CD14-positive monocyte (primary cell): ENCODE measurements at regions not wholly inside any gene's neighbourhood (a gene's known extent, or its start where the extent isn't known, plus 50 kb on each side); places are given as distances from the start of the nearest gene placed in this dataset.

ENCODE experiments used
- DNase-seq, 3 donors: peaks; one replicate each; pipeline ENCODE4 v3.0.0-alpha.2; 2011 to 2022
- H2AFZ ChIP-seq: 2 replicates; pipeline ENCODE4 v1.6.0; 2012; ENCODE audit warnings: mild to moderate bottlenecking, low read depth, low read length, inconsistent platforms; ENCODE audit not compliant: insufficient read depth, poor library complexity, severe bottlenecking
- H3K27ac ChIP-seq, 2 donors: 1 replicate in 1 of 2; 2 replicates in 1 of 2; pipeline ENCODE4 v1.5.1; 2012 to 2013; ENCODE audit warnings: low read length in 2 of 2, control low read depth in 1 of 2, inconsistent platforms in 1 of 2, low read depth in 1 of 2, mild to moderate bottlenecking in 1 of 2
- H3K27me3 ChIP-seq, 2 donors: one replicate each; pipeline versions ENCODE4 v1.6.0 to v1.6.1; 2011 to 2013; ENCODE audit warnings: low read length in 2 of 2; ENCODE audit not compliant: control insufficient read depth in 2 of 2, insufficient read depth in 2 of 2
- H3K36me3 ChIP-seq, 2 donors: replicated peaks in 1 of 2; 1 replicate in 1 of 2; 2 replicates in 1 of 2; pipeline versions ENCODE4 v1.5.1 to v1.6.1; 2012 to 2013; ENCODE audit warnings: low read length in 2 of 2, control low read depth in 1 of 2, inconsistent platforms in 1 of 2, mild to moderate bottlenecking in 1 of 2; ENCODE audit not compliant: insufficient read depth in 2 of 2, control insufficient read depth in 1 of 2
- H3K4me1 ChIP-seq, 2 donors: 1 replicate in 1 of 2; 2 replicates in 1 of 2; pipeline versions ENCODE4 v1.5.1 to v1.6.1; 2012 to 2013; ENCODE audit warnings: low read length in 2 of 2, control low read depth in 1 of 2, inconsistent platforms in 1 of 2, mild to moderate bottlenecking in 1 of 2, moderate library complexity in 1 of 2; ENCODE audit not compliant: insufficient read depth in 2 of 2, control insufficient read depth in 1 of 2
- H3K4me2 ChIP-seq: replicated peaks from 2 replicates; pipeline ENCODE3; 2012; ENCODE audit warnings: low read length, moderate library complexity, mild to moderate bottlenecking; ENCODE audit not compliant: poor library complexity, severe bottlenecking; ENCODE audit errors: extremely low read depth
- H3K4me3 ChIP-seq, 3 experiments: fragments of 200-600 bp in 1 of 3; sonication (generic) in 1 of 3; replicated peaks in 1 of 3; 1 replicate in 2 of 3; 2 replicates in 1 of 3; pipeline ENCODE4 v1.5.1; 2011 to 2013; ENCODE audit warnings: low read length in 3 of 3, mild to moderate bottlenecking in 3 of 3, control low read depth in 2 of 3, low read depth in 2 of 3, inconsistent platforms in 1 of 3, moderate library complexity in 1 of 3
- H3K79me2 ChIP-seq: 2 replicates; pipeline ENCODE4 v1.6.0; 2012; ENCODE audit warnings: mild to moderate bottlenecking, control low read depth, inconsistent platforms, low read length, moderate library complexity; ENCODE audit not compliant: insufficient read depth
- H3K9ac ChIP-seq: 2 replicates; pipeline ENCODE4 v1.6.0; 2017; ENCODE audit warnings: low read length, mild to moderate bottlenecking; ENCODE audit not compliant: insufficient read depth, poor library complexity, severe bottlenecking
- H3K9me3 ChIP-seq, 2 donors: replicated peaks in 1 of 2; 1 replicate in 1 of 2; 2 replicates in 1 of 2; pipeline versions ENCODE4 v1.5.1 to v1.6.1; 2012 to 2013; ENCODE audit warnings: low read length in 2 of 2, control low read depth in 1 of 2; ENCODE audit not compliant: control insufficient read depth in 1 of 2, insufficient read depth in 1 of 2
- H4K20me1 ChIP-seq: 2 replicates; pipeline ENCODE4 v1.6.0; 2012; ENCODE audit warnings: mild to moderate bottlenecking, low read length, control low read depth, moderate library complexity; ENCODE audit not compliant: insufficient read depth
- H3K27ac Mint-ChIP-seq, 7 donors: one replicate each; pipeline ENCODE4 v1.8.0; 2020; ENCODE audit warnings: mild to moderate bottlenecking in 7 of 7, mixed read lengths in 7 of 7, moderate library complexity in 6 of 7, inconsistent platforms in 2 of 7
- H3K27me3 Mint-ChIP-seq, 3 donors: one replicate each; pipeline ENCODE4 v1.8.0; 2021 to 2022; ENCODE audit warnings: low read depth in 3 of 3, mild to moderate bottlenecking in 3 of 3, mixed read lengths in 3 of 3, moderate library complexity in 3 of 3, inconsistent platforms in 1 of 3
- H3K36me3 Mint-ChIP-seq, 2 donors: one replicate each; pipeline ENCODE4 v1.8.0; 2020; ENCODE audit warnings: mixed read lengths in 2 of 2, inconsistent platforms in 1 of 2, mild to moderate bottlenecking in 1 of 2
- H3K4me1 Mint-ChIP-seq: one replicate; pipeline ENCODE4 v1.8.0; 2020; ENCODE audit warnings: mild to moderate bottlenecking, mixed read lengths
- H3K4me3 Mint-ChIP-seq, 2 donors: one replicate each; pipeline ENCODE4 v1.8.0; 2020; ENCODE audit warnings: mild to moderate bottlenecking in 2 of 2, mixed read lengths in 2 of 2, moderate library complexity in 1 of 2
- H3K9me3 Mint-ChIP-seq, 7 donors: one replicate each; pipeline ENCODE4 v1.8.0; 2020 to 2022; ENCODE audit warnings: mixed read lengths in 7 of 7, mild to moderate bottlenecking in 6 of 7, moderate library complexity in 6 of 7, inconsistent platforms in 2 of 7
- CTCF ChIP-seq: fragments of 200-600 bp; IDR thresholded peaks from one replicate; pipeline ENCODE4 v1.8.0; 2022; ENCODE audit warnings: antibody characterized with exemption, mild to moderate bottlenecking
- WGBS: methylation state at CpG from one replicate; pipeline ENCODE4 v1.1.5; 2013; ENCODE audit warnings: missing lambda C conversion rate; ENCODE audit not compliant: insufficient coverage; 5-methylcytosine and 5-hydroxymethylcytosine counted together
- intact Hi-C, 2 donors: fragments of 100-400 bp; cut with micrococcal nuclease; formaldehyde crosslinking; loops; one replicate each; pipeline versions ENCODE4 v1.15.0 to v1.15.1; 2023

DNA sequence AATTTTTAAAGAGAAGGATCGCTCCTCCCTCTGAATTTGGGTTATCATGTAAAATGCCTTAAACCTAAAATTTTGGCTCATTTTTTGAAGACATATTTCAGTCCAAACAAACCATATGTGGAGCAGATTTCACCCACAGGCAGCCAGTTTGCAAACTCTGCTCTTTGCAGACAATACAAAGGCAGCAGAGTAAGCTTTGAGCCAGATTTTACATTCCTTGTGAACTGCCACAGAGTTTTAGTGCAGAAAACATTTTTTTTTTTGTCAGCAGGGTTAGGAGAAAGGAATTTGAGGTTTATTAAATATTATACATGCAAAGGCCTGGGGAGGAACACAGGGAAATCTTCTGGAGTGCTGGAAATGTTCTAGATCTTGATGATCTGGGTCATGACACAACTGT, 171.9 kb upstream of the FN1 start:
- H3K27me3 Mint-ChIP-seq: peaks cover 0 to 4% (median 4%) of the 10 kb centered on the region in 3 donors
- H3K27me3 ChIP-seq: no peaks in the 10 kb centered on the region
- no peak overlapping the region for H2AFZ ChIP-seq
- H3K36me3 ChIP-seq: no peaks in the 10 kb centered on the region
- no peak for TF ChIP-seq CTCF
- no peaks in the 10 kb centered on the region for H4K20me1 ChIP-seq
- intact Hi-C loops: no loop called here
- H3K4me2 ChIP-seq: no peak overlapping the region
- no CpG with 5 or more reads among the region's 1 CpG for WGBS
- H3K4me3 Mint-ChIP-seq: no peak overlapping the region
- H3K9me3 ChIP-seq: no peaks in the 10 kb centered on the region
- DNase-seq: no peak
- H3K79me2 ChIP-seq: no peaks in the 10 kb centered on the region
- no peak overlapping the region for H3K4me3 ChIP-seq
- H3K9me3 Mint-ChIP-seq: peaks cover 0 to 2% (median 0%) of the 10 kb centered on the region in 7 donors
- peaks cover 9 to 12% of the 10 kb centered on the region in 2 donors for H3K4me1 ChIP-seq
- peaks cover 14% of the 10 kb centered on the region for H3K4me1 Mint-ChIP-seq
- no peak overlapping the region for H3K27ac ChIP-seq
- no peak overlapping the region for H3K27ac Mint-ChIP-seq
- no peak overlapping the region for H3K9ac ChIP-seq
- H3K36me3 Mint-ChIP-seq: no peaks in the 10 kb centered on the region

- H4K20me1 ChIP-seq: no peaks in the 10 kb centered on the region
- no peak overlapping the region for H3K4me2 ChIP-seq
- H3K79me2 ChIP-seq: no peaks in the 10 kb centered on the region
- no peak overlapping the region for H3K9ac ChIP-seq
- H3K4me1 ChIP-seq: peaks cover 1 to 2% of the 10 kb centered on the region in 2 donors
- H3K36me3 ChIP-seq: no peaks in the 10 kb centered on the region
- Mint-ChIP-seq H3K4me3 (no peak overlapping the region), H3K9me3 (peaks cover 0 to 3% (median 0%) of the 10 kb centered on the region in 7 donors), H3K36me3 (no peaks in the 10 kb centered on the region), H3K27me3 (peaks cover 0 to 6% (median 4%) of the 10 kb centered on the region in 3 donors), H3K4me1 (peaks cover 4% of the 10 kb centered on the region), H3K27ac (peak overlapping the region in 1 of 7 donors; percentile 32)
- no peaks in the 10 kb centered on the region for H3K27me3 ChIP-seq
- TF ChIP-seq CTCF: no peak
- WGBS: no CpG with 5 or more reads among the region's 2 CpGs
- no peak overlapping the region for H3K4me3 ChIP-seq
- H3K9me3 ChIP-seq: no peaks in the 10 kb centered on the region
- no peak for DNase-seq
- H2AFZ ChIP-seq: no peak overlapping the region
- no peak overlapping the region for H3K27ac ChIP-seq
- intact Hi-C loops: no loop called here
These were observed 170.4 kb upstream of the FN1 start for GRCh38 chr2:215606219-215606618.
